NCI-H1048 (cell line): ENCODE measurements at regions not wholly inside any gene's neighbourhood (a gene's known extent, or its start where the extent isn't known, plus 50 kb on each side); places are given as distances from the start of the nearest gene placed in this dataset.
"Not testable (repeated sequence)": the region's sequence is repeated elsewhere in the genome, so short reads cannot be mapped to it uniquely, and the experiment has no call there.

Source experiments
- DNase-seq: peaks from one replicate; lab custom pipeline; 2025; lab: John Stamatoyannopoulos, UW

DNA sequence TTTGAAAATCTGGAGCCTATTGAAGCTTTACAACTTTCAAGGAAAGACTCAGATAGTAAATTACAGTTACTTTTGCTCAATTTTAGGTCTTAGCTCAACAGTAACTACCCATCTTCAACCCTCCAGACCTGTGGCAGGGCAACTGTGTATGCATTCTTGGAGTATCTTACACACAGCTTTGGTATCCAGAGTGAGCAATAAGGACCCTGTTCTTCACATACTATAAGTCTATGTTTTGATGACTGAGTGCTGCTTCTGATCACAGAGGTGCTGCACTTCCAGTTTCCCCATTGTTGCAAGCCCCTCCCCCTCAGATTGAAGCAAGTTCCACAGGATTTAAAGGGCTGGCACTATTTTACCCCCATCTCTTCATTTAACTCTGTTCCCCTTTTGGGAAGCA, 737.4 kb upstream of the GRAMD2B start:
- DNase-seq: no peak

GRCh38 chr5:125691738-125692530, 731.3 kb upstream of the GRAMD2B start:
- DNase-seq: not testable (repeated sequence)

DNA sequence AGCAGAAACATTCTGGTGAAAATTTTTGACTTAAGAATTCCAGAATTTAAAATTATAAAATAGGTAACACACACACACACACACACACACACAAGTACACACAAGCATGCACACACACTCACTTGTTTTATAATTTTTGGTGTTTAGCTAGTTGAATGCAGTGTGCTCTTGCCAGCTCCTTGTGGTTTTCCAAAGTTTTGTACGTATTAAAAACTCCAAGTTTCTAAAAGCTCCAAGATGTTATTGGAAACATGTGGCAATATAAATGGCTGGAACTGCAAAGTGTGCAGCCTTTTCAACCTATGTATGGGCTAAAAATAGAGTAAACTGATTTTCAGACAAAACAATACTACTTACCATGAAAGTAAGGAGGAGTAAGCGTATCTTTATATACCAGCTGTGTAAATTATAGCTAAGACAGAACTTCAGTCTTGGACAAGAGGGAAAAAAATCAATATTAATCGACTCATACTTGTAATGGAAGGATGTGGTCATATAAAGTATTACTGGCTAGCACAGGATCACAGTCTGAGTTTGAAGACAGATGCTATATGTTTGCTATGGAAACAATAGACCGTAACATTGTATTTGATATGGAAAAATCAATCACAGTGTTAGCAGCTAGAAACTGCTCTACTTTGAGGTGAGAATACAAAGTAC, 727.1 kb upstream of the GRAMD2B start:
- DNase-seq: no peak

- no peak for DNase-seq
Measured at GRCh38 chr5:125696762-125697161, 726.4 kb upstream of the GRAMD2B start.

GRCh38 chr5:125698420-125698819, 724.8 kb upstream of the GRAMD2B start:
- DNase-seq: no peak

- DNase-seq: no peak
Measured at GRCh38 chr5:125699860-125700259, 723.3 kb upstream of the GRAMD2B start.

DNA sequence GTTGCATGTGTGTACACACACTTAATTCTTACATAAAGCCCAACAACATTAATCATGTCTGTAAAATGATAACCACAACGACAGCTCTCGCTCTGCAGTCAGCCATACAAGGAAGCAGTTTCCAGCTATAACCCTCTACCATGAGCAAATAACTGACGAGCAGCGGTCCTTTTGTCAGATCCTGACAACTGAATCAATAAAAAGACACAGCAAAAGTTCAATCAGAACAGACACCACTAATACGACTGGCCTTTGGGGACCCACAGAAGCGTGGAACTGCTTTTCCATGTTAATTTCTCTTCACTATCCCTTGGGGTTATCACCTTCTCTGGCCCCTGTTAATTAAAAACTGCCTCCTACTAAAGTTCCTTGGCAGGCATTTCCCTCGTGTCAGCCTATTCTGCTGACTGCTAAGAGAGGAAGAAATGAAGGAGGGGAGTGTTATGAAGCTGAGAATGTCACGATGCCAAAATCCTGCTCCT, 722.8 kb upstream of the GRAMD2B start:
- no peak for DNase-seq

DNA sequence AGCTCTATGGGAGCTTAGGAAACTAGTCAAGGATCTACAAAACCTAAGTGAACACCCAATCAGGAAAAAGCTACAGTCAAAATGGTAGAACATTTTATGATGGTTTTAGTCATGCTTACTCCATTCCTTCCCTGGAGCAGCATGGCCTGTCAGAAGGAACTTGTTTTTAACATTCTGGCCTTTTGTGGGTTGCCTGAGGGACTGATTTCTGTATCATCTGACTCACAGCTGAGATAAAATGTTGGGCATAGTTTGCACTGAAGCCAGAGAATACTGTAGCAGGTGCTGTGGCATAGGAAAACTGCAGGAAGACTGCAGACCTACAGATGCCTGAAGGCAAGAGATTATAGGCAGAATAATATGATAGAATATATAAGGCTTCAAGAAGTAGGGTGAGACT, 719.6 kb upstream of the GRAMD2B start:
- DNase-seq: no peak

DNA sequence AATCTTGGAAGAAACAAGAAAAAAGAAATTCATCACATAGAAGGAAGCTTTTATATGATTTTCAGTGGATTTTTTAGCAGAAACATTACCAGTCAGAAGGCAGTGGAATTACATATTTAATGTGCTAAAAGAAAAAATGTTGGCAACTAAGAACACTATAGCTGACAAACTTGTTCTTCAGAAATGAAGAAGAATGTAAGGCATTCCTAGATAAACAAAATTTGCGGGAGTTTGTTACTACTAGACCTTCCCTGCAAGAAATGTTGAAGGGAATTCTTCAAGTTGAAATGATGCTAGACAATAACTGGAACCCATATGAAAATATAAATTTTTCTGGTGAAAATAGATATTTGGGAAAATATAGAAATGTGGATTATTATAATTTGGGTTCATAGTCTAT, 718.3 kb upstream of the GRAMD2B start:
- DNase-seq: no peak

DNA sequence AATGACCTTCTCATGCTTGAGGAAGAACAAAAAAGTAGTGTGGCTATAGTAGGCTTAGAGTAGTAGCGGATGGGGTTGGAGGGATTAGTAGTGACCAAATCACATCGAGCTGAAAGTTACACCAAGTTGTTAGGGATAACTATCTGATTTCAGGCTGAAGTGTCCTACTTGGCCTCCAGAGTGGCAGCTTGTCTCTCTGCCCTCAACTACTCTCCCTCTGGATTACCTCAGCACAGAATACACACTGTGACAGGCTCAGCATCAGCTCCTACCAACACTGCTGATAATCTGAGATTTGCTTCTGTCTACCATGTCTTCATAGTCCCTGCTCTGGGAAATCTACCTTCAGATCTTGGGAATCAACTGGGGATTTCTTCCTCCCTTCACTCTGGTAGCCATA, 714.6 kb upstream of the GRAMD2B start:
- no peak for DNase-seq

GRCh38 chr5:125710745-125711144, 712.5 kb upstream of the GRAMD2B start:
- no peak for DNase-seq

DNA sequence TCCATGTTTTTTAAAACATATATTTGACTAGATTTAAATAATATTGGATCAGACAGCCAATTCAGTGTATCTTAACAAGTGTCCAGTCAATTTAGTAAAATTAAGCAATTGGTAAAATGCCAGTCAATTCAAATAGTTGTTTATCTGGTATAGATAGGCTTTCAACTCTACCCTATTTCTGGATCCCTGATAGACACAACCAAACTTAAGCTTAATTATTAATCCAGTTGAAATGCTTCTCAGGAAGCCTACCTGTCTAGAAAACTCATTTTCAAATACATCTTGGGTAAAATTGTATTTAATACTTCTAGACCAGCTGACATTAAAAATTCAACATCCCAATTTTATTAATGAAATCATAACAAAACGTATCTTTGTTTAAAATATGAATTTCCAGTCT, 710.8 kb upstream of the GRAMD2B start:
- no peak for DNase-seq

- DNase-seq: no peak
Measured at GRCh38 chr5:125713109-125713805, 710.0 kb upstream of the GRAMD2B start.

DNA sequence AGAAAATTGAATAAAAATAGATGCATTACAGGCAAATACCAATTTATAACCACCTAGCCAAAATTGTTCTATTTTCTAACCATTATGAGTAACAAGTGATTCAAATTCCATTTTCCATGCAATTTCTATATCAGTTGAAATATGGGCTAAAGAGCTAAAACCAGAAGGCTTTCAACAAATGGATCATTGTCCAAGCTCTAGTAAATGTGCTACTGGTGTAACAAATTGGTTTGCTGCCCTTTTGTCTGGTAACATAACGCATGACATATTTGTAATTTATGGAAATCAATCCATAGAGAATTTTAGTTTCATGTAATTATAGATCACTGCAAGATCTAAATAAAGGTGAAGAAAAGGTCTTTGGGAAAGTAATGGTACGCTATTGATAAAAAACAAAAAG, 708.0 kb upstream of the GRAMD2B start:
- DNase-seq: no peak

DNA sequence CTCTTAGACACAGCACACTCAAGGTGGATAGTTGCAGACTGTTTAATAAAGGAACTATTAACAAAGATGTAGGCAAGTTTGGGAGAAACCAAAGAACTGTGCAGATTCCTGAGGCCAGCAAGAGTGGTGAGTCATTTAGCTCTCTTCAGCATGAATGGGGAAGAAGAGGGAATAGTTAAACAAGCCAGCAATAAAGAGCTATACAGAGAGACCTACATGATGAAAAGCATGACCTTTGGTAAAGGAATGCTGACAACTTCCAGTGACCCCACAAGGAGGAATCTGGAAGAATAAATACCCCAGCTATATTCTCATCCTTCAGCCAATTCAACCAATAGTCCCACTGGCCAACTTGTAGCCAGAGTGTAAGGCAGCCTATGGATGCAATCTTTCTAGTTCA, 706.0 kb upstream of the GRAMD2B start:
- DNase-seq: no peak

DNA sequence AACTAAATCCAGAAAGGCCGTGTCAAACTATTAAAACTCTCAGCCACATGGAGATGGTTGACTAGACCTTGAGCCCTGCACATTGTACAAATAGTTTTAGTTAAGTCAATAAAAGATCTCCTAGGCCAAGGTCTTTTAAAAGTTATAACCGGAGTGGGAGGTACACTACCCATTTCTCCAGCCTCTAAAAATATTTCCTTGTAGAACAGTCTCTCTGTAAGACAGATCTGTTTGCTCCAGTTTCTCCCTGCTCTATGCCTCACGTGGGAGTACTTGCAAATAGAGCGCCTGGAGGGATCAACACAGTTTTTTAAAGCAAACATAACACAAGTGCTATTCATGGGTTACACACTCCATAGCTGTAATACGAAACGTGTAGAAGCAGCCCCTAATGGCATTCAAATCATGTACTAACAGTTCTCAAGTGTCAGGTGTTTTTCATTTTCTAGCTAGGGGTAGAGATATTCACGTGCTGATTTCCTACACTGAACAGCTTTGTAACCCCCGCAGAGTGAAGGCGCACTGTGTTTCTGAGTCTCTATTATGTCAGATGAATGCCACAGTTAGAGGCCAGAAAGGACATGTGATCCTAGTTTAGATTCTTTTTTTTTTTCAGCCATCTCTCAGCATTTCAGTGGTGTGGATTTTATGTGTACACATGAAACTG, 703.4 kb upstream of the GRAMD2B start:
- peak; percentile 89 for DNase-seq

DNA sequence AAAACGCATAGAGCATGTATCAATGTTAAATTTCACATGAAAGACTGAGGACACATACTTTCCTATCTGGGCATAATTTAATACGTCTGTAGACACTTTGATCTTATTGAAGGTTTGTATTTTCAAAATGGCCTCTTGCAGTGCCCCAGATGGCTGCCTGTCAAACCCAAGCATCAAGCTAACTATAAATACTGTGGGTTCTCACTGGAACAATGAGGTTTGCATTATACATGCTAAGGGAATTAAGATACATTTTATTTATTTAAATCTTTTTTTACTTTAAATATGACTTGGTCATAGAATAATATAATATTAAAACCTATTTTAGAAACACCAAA, 702.9 kb upstream of the GRAMD2B start:
- DNase-seq: no peak

DNA sequence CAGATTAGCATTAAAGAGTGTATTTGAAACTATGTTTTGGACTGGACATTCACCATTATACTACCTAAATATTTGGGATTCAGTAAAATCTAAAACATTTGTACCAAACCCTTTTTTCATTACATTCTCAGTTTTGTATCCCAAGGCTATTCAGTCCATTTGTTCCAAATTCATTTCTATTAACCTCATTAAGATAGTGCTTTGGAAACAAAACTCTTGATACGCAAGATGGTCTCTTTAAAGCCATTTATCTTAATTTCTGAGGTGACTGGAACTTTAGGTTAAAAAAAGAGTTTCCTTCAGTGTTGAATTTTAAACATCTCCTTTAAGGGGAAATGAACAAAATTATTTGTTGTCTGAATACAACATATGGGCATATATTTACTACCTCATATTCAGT, 702.5 kb upstream of the GRAMD2B start:
- DNase-seq: no peak

DNA sequence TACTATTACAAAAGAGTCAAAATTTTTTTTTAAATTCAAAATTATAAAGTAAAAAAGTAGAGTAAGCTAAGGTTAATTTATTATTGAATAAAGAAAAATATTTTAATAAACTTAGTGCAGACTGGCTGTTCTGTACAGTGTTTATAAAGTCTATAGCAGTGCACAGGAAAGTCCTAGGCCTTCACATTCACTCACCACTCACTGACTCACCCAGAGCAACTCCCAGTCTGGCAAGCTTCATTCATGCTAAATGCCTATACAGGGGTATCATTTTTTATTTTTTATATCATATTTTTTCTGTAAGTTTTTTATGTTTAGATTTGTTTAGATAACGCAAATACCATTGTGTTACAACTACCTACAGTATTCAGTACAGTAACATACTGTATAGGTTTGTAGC, 700.7 kb upstream of the GRAMD2B start:
- DNase-seq: no peak

DNA sequence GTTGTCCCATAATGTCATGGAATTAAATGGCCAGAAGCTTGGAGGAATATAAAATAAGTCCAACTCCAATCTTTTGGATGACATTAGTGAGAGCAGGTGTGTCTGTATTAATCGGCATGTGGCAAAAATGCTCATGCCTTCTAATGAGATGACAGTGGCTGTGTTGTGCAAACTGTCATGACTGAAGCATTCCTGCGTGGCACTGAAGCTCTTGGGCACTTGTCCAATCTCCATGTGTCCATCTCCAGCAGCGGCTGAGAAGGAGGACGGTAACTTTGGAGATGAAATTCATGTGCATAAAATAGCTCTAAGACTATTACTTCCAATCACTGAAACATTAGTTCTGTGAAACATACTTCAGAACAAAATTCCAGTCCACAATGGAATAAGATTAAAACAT, 697.5 kb upstream of the GRAMD2B start:
- DNase-seq: no peak

GRCh38 chr5:125743939-125744338, 679.3 kb upstream of the GRAMD2B start:
- no peak for DNase-seq

GRCh38 chr5:125746917-125747316, 676.3 kb upstream of the GRAMD2B start:
- no peak for DNase-seq
